ENCODE measurements at regions not wholly inside any gene's neighbourhood (a gene's known extent, or its start where the extent isn't known, plus 50 kb on each side); places are given as distances from the start of the nearest gene placed in this dataset.

- DNase-seq = no peak
Measured at GRCh38 chr20:62545901-62546525, 70.2 kb upstream of the GATA5 start.

- no peak for DNase-seq
Measured at GRCh38 chr20:62546606-62547005, 70.8 kb upstream of the GATA5 start.

- no peak for DNase-seq
Measured at GRCh38 chr20:62547364-62547763, 71.6 kb upstream of the GATA5 start.

GRCh38 chr20:62548471-62548870 is 72.7 kb upstream of the GATA5 start:
- no peak for DNase-seq

- no peak for DNase-seq
Measured at GRCh38 chr20:62549029-62549428, 73.2 kb upstream of the GATA5 start.

GRCh38 chr20:62549499-62550086 is 73.8 kb upstream of the GATA5 start:
- DNase-seq = no peak

GRCh38 chr20:62550087-62550632 is 74.4 kb upstream of the GATA5 start:
- no peak for DNase-seq

GRCh38 chr20:62551407-62552323 is 75.9 kb upstream of the GATA5 start:
- DNase-seq = no peak

GRCh38 chr20:62552613-62553012 is 76.8 kb upstream of the GATA5 start:
- no peak for DNase-seq

GRCh38 chr20:62553136-62553837 is 77.5 kb upstream of the GATA5 start:
- DNase-seq = no peak

GRCh38 chr20:62553838-62554161 is 78.0 kb upstream of the GATA5 start:
- DNase-seq = no peak

- DNase-seq = no peak
Measured at GRCh38 chr20:62554214-62554897, 78.6 kb upstream of the GATA5 start.

GRCh38 chr20:62554898-62555641 is 79.3 kb upstream of the GATA5 start:
- no peak for DNase-seq

GRCh38 chr20:62555642-62556420 is 80.0 kb upstream of the GATA5 start:
- no peak for DNase-seq

- no peak for DNase-seq
Measured at GRCh38 chr20:62557462-62557861, 81.7 kb upstream of the GATA5 start.

- DNase-seq = no peak
Measured at GRCh38 chr20:62557999-62558408, 82.2 kb upstream of the GATA5 start.

GRCh38 chr20:62558779-62559178 is 83.0 kb upstream of the GATA5 start:
- no peak for DNase-seq

- no peak for DNase-seq
Measured at GRCh38 chr20:62560162-62560561, 82.1 kb upstream of the SLCO4A1 start.

GRCh38 chr20:62561182-62561581 is 81.1 kb upstream of the SLCO4A1 start:
- no peak for DNase-seq

- peak in 1 of 2 experiments; percentile 17 for DNase-seq
Measured at GRCh38 chr20:62561948-62562347, 80.4 kb upstream of the SLCO4A1 start.

GRCh38 chr20:62562831-62563230 is 79.5 kb upstream of the SLCO4A1 start:
- DNase-seq = no peak

All from Kasumi-1 (cell line).